B cell (primary cell): ENCODE measurements at regions not wholly inside any gene's neighbourhood (a gene's known extent, or its start where the extent isn't known, plus 50 kb on each side); places are given as distances from the start of the nearest gene placed in this dataset.

Source experiments
- ATAC-seq: fragments of 200-7000 bp; cut with Tn5 transposase; one replicate; pipeline ENCODE4 v1.10.0; 2021; ENCODE audit warnings: low read depth, mild to moderate bottlenecking, moderate number of reproducible peaks, moderate library complexity
- CTCF ChIA-PET: fragments of 350-600 bp; sonication (Branson Sonifier 250); formaldehyde crosslinking; loops from one replicate; lab custom pipeline; 2021; ENCODE audit warnings: antibody characterized with exemption, inconsistent platforms; lab: Charles Lee
- POLR2A ChIA-PET: fragments of 350-600 bp; sonication (Branson Sonifier 250); formaldehyde crosslinking; loops from one replicate; lab custom pipeline; 2021; ENCODE audit warnings: antibody characterized with exemption; lab: Charles Lee
- DNase-seq: peaks from one replicate; pipeline ENCODE4 v3.0.0; 2013
- H2AFZ ChIP-seq: 2 replicates; pipeline ENCODE4 v1.6.1; 2012; ENCODE audit warnings: mild to moderate bottlenecking, low read depth, low read length; ENCODE audit not compliant: insufficient read depth, poor library complexity, severe bottlenecking
- H3K27ac ChIP-seq, 2 donors: 1 replicate in 1 of 2; 2 replicates in 1 of 2; pipeline ENCODE4 v1.5.1; 2012 to 2013; ENCODE audit warnings: low read length in 2 of 2, mild to moderate bottlenecking in 2 of 2, moderate library complexity in 1 of 2
- H3K27me3 ChIP-seq, 4 experiments: fragments of 200-600 bp in 1 of 4; sonication (generic) in 1 of 4; replicated peaks in 1 of 4; 1 replicate in 2 of 4; 2 replicates in 2 of 4; pipeline versions ENCODE4 v1.6.1 to v1.7.0; 2013 to 2016; ENCODE audit warnings: low read length in 3 of 4, mild to moderate bottlenecking in 2 of 4, mixed read lengths in 1 of 4, moderate library complexity in 1 of 4; ENCODE audit not compliant: insufficient read depth in 4 of 4, control insufficient read depth in 3 of 4; ENCODE audit errors: control extremely low read depth in 1 of 4
- H3K36me3 ChIP-seq, 2 experiments: replicated peaks in 1 of 2; 1 replicate in 1 of 2; 2 replicates in 1 of 2; pipeline versions ENCODE4 v1.6.1 to v1.7.1; 2013; ENCODE audit warnings: low read length in 1 of 2; ENCODE audit not compliant: insufficient read depth in 2 of 2, control insufficient read depth in 1 of 2; ENCODE audit errors: control extremely low read depth in 1 of 2, extremely low read depth in 1 of 2
- H3K4me1 ChIP-seq, 2 donors: fragments of 200-600 bp in 1 of 2; sonication (generic) in 1 of 2; 1 replicate in 1 of 2; 2 replicates in 1 of 2; pipeline versions ENCODE4 v1.5.1 to v1.6.1; 2013 to 2017; ENCODE audit warnings: low read length in 2 of 2; ENCODE audit not compliant: control insufficient read depth in 2 of 2, insufficient read depth in 2 of 2
- H3K4me2 ChIP-seq: replicated peaks from 2 replicates; pipeline ENCODE3; 2012; ENCODE audit warnings: mild to moderate bottlenecking, low read depth, low read length; ENCODE audit not compliant: poor library complexity, severe bottlenecking
- H3K4me3 ChIP-seq, 5 experiments: fragments of 200-600 bp in 1 of 5; sonication (generic) in 1 of 5; 1 replicate in 3 of 5; 2 replicates in 2 of 5; pipeline versions ENCODE4 v1.5.1 to v1.7.0; 2011 to 2016; ENCODE audit warnings: low read length in 4 of 5, mild to moderate bottlenecking in 4 of 5, low read depth in 2 of 5, control low read depth in 1 of 5, moderate library complexity in 1 of 5; ENCODE audit not compliant: insufficient read depth in 1 of 5; ENCODE audit errors: control extremely low read depth in 1 of 5, extremely low read depth in 1 of 5
- H3K79me2 ChIP-seq: fragments of 200-600 bp; sonication (generic); one replicate; pipeline ENCODE4 v1.6.0; 2016; ENCODE audit warnings: low read length; ENCODE audit not compliant: control insufficient read depth, insufficient read depth
- H3K9ac ChIP-seq: fragments of 200-600 bp; sonication (generic); 2 replicates; pipeline ENCODE4 v1.6.1; 2017; ENCODE audit warnings: mild to moderate bottlenecking, low read length, moderate library complexity
- H3K9me3 ChIP-seq, 3 donors: one replicate each; pipeline versions ENCODE4 v1.6.1 to v1.7.1; 2013; ENCODE audit warnings: low read length in 2 of 3; ENCODE audit not compliant: control insufficient read depth in 2 of 3, insufficient read depth in 1 of 3; ENCODE audit errors: control extremely low read depth in 1 of 3
- H4K20me1 ChIP-seq: 2 replicates; pipeline ENCODE4 v1.6.0; 2012; ENCODE audit warnings: mild to moderate bottlenecking, low read length; ENCODE audit not compliant: insufficient read depth, control insufficient read depth, poor library complexity, severe bottlenecking
- H3K27ac Mint-ChIP-seq: one replicate; pipeline ENCODE4 v1.8.0; 2021; ENCODE audit warnings: mixed read lengths
- H3K27me3 Mint-ChIP-seq: one replicate; pipeline ENCODE4 v1.8.0; 2021; ENCODE audit warnings: mixed read lengths
- H3K4me1 Mint-ChIP-seq: one replicate; pipeline ENCODE4 v1.8.0; 2021; ENCODE audit warnings: mixed read lengths
- H3K4me3 Mint-ChIP-seq: one replicate; pipeline ENCODE4 v1.8.0; 2021; ENCODE audit warnings: mixed read lengths
- H3K9me3 Mint-ChIP-seq: one replicate; pipeline ENCODE4 v1.8.0; 2022; ENCODE audit warnings: mixed read lengths; ENCODE audit not compliant: insufficient read depth
- EZH2 ChIP-seq: IDR thresholded peaks from 2 replicates; pipeline ENCODE4 v1.6.1; 2012; ENCODE audit warnings: borderline replicate concordance, low read depth, mild to moderate bottlenecking, moderate library complexity, low read length; ENCODE audit not compliant: insufficient read depth, poor library complexity, severe bottlenecking
- WGBS: methylation state at CpG from one replicate; pipeline ENCODE4 v1.1.5; 2013; ENCODE audit warnings: missing lambda C conversion rate; ENCODE audit not compliant: insufficient coverage; 5-methylcytosine and 5-hydroxymethylcytosine counted together
- intact Hi-C: fragments of 100-400 bp; cut with micrococcal nuclease; formaldehyde crosslinking; loops from one replicate; pipeline ENCODE4 v1.10.0; 2022
- TF ChIP-seq, protein P1 (sequence below): fragments of 200-600 bp; IDR thresholded peaks from one replicate; pipeline ENCODE4 v1.8.0; 2022; ENCODE audit warnings: antibody characterized with exemption, mild to moderate bottlenecking

DNA sequence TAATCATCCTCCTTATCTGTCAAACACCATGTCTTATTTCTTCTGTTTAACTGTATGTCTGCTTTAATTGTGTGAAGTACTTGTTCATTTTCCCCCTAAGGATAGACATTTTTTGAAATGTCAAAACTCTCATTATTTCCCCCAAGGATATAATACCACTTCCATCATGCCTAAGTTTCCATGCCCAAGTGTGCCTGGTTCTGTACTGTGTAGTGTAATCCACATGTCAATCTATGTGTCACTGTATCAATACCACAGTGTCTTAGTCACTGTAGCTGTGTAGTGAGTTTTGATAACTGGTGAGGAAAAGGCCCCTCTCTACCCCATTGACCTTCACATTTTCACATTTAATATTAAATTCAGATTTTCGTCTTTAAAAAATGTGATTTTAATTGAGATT, 1265.5 kb downstream of the PCDH9 start:
- no peak overlapping the region for H2AFZ ChIP-seq
- H3K27ac ChIP-seq, result no peak overlapping the region
- no peaks in the 10 kb centered on the region for H3K79me2 ChIP-seq
- POLR2A ChIA-PET, result no interaction called here
- Mint-ChIP-seq H3K27ac (no peak overlapping the region), H3K4me1 (no peaks in the 10 kb centered on the region), H3K4me3 (no peak overlapping the region), H3K9me3 (peaks cover 2% of the 10 kb centered on the region), H3K27me3 (no peaks in the 10 kb centered on the region)
- ATAC-seq (no peak), DNase-seq (no peak)
- H3K27me3 ChIP-seq, result no peaks in the 10 kb centered on the region
- TF ChIP-seq EZH2, result no peak
- TF ChIP-seq, protein P1, sequence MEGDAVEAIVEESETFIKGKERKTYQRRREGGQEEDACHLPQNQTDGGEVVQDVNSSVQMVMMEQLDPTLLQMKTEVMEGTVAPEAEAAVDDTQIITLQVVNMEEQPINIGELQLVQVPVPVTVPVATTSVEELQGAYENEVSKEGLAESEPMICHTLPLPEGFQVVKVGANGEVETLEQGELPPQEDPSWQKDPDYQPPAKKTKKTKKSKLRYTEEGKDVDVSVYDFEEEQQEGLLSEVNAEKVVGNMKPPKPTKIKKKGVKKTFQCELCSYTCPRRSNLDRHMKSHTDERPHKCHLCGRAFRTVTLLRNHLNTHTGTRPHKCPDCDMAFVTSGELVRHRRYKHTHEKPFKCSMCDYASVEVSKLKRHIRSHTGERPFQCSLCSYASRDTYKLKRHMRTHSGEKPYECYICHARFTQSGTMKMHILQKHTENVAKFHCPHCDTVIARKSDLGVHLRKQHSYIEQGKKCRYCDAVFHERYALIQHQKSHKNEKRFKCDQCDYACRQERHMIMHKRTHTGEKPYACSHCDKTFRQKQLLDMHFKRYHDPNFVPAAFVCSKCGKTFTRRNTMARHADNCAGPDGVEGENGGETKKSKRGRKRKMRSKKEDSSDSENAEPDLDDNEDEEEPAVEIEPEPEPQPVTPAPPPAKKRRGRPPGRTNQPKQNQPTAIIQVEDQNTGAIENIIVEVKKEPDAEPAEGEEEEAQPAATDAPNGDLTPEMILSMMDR, result no peak
- intact Hi-C loops, result no loop called here
- no CpG with 5 or more reads among the region's 1 CpG for WGBS
- no peak overlapping the region for H3K4me2 ChIP-seq
- H3K9me3 ChIP-seq, result no peaks in the 10 kb centered on the region
- H3K36me3 ChIP-seq, result no peaks in the 10 kb centered on the region
- H3K4me3 ChIP-seq, result no peak overlapping the region
- H3K9ac ChIP-seq, result no peak overlapping the region
- CTCF ChIA-PET, result no interaction called here
- H3K4me1 ChIP-seq, result no peaks in the 10 kb centered on the region
- H4K20me1 ChIP-seq, result no peaks in the 10 kb centered on the region

DNA sequence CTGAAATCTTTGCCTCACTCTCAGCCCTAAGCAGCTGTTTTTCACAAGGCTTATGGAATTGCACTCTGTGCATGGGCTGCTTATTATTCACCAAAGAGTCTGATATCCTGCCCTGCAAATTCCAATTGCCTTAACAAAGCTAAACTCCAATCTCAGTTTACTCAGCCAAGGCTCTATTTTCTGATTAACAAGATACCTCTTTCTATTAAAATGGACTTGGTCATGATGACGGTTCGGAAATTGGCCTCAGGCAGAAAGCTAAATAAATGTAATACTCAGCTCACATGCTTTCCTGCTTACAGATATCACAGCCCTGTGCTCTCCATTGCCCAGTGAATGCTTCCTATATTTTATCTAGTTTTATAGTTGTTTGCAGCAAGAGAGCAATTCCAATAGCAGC, 1270.8 kb downstream of the PCDH9 start:
- Histone ChIP-seq H3K36me3 (no peaks in the 10 kb centered on the region), H4K20me1 (no peaks in the 10 kb centered on the region), H2AFZ (no peak overlapping the region), H3K79me2 (no peaks in the 10 kb centered on the region), H3K27me3 (peaks cover 0 to 3% (median 0%) of the 10 kb centered on the region in 4 experiments), H3K4me2 (no peak overlapping the region), H3K9me3 (peaks cover 0 to 6% (median 2%) of the 10 kb centered on the region in 3 donors), H3K9ac (no peak overlapping the region), H3K27ac (no peak overlapping the region), H3K4me3 (no peak overlapping the region), H3K4me1 (no peaks in the 10 kb centered on the region)
- no peak overlapping the region for H3K4me3 Mint-ChIP-seq
- ATAC-seq (no peak), DNase-seq (no peak)
- TF ChIP-seq, protein P1, result no peak
- no peak for TF ChIP-seq EZH2
- no peaks in the 10 kb centered on the region for H3K27me3 Mint-ChIP-seq
- H3K4me1 Mint-ChIP-seq, result no peaks in the 10 kb centered on the region
- CTCF ChIA-PET, result no interaction called here
- no peak overlapping the region for H3K27ac Mint-ChIP-seq
- WGBS, result no CpG with 5 or more reads among the region's 2 CpGs
- H3K9me3 Mint-ChIP-seq, result peaks cover 3% of the 10 kb centered on the region
- intact Hi-C loops, result no loop called here
- POLR2A ChIA-PET, result no interaction called here
